ENCODE measurements at regions not wholly inside any gene's neighbourhood (a gene's known extent, or its start where the extent isn't known, plus 50 kb on each side); places are given as distances from the start of the nearest gene placed in this dataset.
"Not testable (repeated sequence)": the region's sequence is repeated elsewhere in the genome, so short reads cannot be mapped to it uniquely, and the experiment has no call there.

- Histone ChIP-seq H3K27me3 (ENCODE audit: control insufficient read depth in 1 of 2, insufficient read depth in 2 of 2, low read length in 2 of 2) (no peaks in the 10 kb centered on the region), H3K9ac (ENCODE audit: low read length in 2 of 2) (no peak overlapping the region), H3K27ac (ENCODE audit: low read length) (no peak overlapping the region), H3K4me3 (ENCODE audit: low read length in 2 of 2) (no peak overlapping the region), H3K9me3 (ENCODE audit: control insufficient read depth in 2 of 2, low read length in 2 of 2) (peaks cover 0 to under 1% of the 10 kb centered on the region in 2 donors), H3K4me1 (ENCODE audit: control insufficient read depth, insufficient read depth, low read length) (no peaks in the 10 kb centered on the region), H3K36me3 (ENCODE audit: control insufficient read depth in 2 of 2, insufficient read depth in 2 of 2, low read length in 2 of 2) (no peaks in the 10 kb centered on the region)
Measured at GRCh38 chr5:26487553-26487952, 550.8 kb downstream of the CDH9 start.

- no peak overlapping the region for H3K9ac ChIP-seq (ENCODE audit: low read length in 2 of 2)
- H3K27me3 ChIP-seq (ENCODE audit: control insufficient read depth in 1 of 2, insufficient read depth in 2 of 2, low read length in 2 of 2) = no peaks in the 10 kb centered on the region
- H3K4me3 ChIP-seq (ENCODE audit: low read length in 2 of 2) = no peak overlapping the region
- no peaks in the 10 kb centered on the region for H3K9me3 ChIP-seq (ENCODE audit: control insufficient read depth in 2 of 2, low read length in 2 of 2)
- no peaks in the 10 kb centered on the region for H3K4me1 ChIP-seq (ENCODE audit: control insufficient read depth, insufficient read depth, low read length)
- no peaks in the 10 kb centered on the region for H3K36me3 ChIP-seq (ENCODE audit: control insufficient read depth in 2 of 2, insufficient read depth in 2 of 2, low read length in 2 of 2)
- no peak overlapping the region for H3K27ac ChIP-seq (ENCODE audit: low read length)
Measured at GRCh38 chr5:26486631-26487030, 551.8 kb downstream of the CDH9 start.

- not testable (repeated sequence) for H3K36me3 ChIP-seq (ENCODE audit: control insufficient read depth in 2 of 2, insufficient read depth in 2 of 2, low read length in 2 of 2); H3K27me3 ChIP-seq (ENCODE audit: control insufficient read depth in 1 of 2, insufficient read depth in 2 of 2, low read length in 2 of 2); H3K9ac ChIP-seq (ENCODE audit: low read length in 2 of 2)
Measured at GRCh38 chr5:26485146-26485860, 553.1 kb downstream of the CDH9 start.

GRCh38 chr5:26482810-26483375 is 555.5 kb downstream of the CDH9 start:
- no peaks in the 10 kb centered on the region for H3K27me3 ChIP-seq (ENCODE audit: control insufficient read depth in 1 of 2, insufficient read depth in 2 of 2, low read length in 2 of 2)
- H3K27ac ChIP-seq (ENCODE audit: low read length) = no peak overlapping the region
- no peaks in the 10 kb centered on the region for H3K4me1 ChIP-seq (ENCODE audit: control insufficient read depth, insufficient read depth, low read length)
- no peaks in the 10 kb centered on the region for H3K9me3 ChIP-seq (ENCODE audit: control insufficient read depth in 2 of 2, low read length in 2 of 2)
- H3K9ac ChIP-seq (ENCODE audit: low read length in 2 of 2) = no peak overlapping the region
- peak overlapping the region; percentile 25 to 50 for H3K4me3 ChIP-seq (ENCODE audit: low read length in 2 of 2)
- H3K36me3 ChIP-seq (ENCODE audit: control insufficient read depth in 2 of 2, insufficient read depth in 2 of 2, low read length in 2 of 2) = no peaks in the 10 kb centered on the region

More at GRCh38 chr5:26485146-26485860, 553.1 kb downstream of the CDH9 start:
- H3K27ac ChIP-seq (ENCODE audit: low read length); H3K4me3 ChIP-seq (ENCODE audit: low read length in 2 of 2); H3K4me1 ChIP-seq (ENCODE audit: control insufficient read depth, insufficient read depth, low read length); H3K9me3 ChIP-seq (ENCODE audit: control insufficient read depth in 2 of 2, low read length in 2 of 2): not testable (repeated sequence)

- Histone ChIP-seq H3K4me3 (ENCODE audit: low read length in 2 of 2) (peak overlapping the region; percentile 25 to 50), H3K27ac (ENCODE audit: low read length) (no peak overlapping the region)
Measured at GRCh38 chr5:26482076-26482809, 556.1 kb downstream of the CDH9 start.

GRCh38 chr5:26470439-26470838 is 567.9 kb downstream of the CDH9 start:
- H3K27me3 ChIP-seq (ENCODE audit: control insufficient read depth in 1 of 2, insufficient read depth in 2 of 2, low read length in 2 of 2) = no peaks in the 10 kb centered on the region
- no peaks in the 10 kb centered on the region for H3K36me3 ChIP-seq (ENCODE audit: control insufficient read depth in 2 of 2, insufficient read depth in 2 of 2, low read length in 2 of 2)
- H3K4me3 ChIP-seq (ENCODE audit: low read length in 2 of 2) = no peak overlapping the region
- no peaks in the 10 kb centered on the region for H3K4me1 ChIP-seq (ENCODE audit: control insufficient read depth, insufficient read depth, low read length)
- H3K27ac ChIP-seq (ENCODE audit: low read length) = no peak overlapping the region
- no peaks in the 10 kb centered on the region for H3K9me3 ChIP-seq (ENCODE audit: control insufficient read depth in 2 of 2, low read length in 2 of 2)
- no peak overlapping the region for H3K9ac ChIP-seq (ENCODE audit: low read length in 2 of 2)

More at GRCh38 chr5:26482076-26482809, 556.1 kb downstream of the CDH9 start:
- no peak overlapping the region for H3K9ac ChIP-seq (ENCODE audit: low read length in 2 of 2)
- no peaks in the 10 kb centered on the region for H3K27me3 ChIP-seq (ENCODE audit: control insufficient read depth in 1 of 2, insufficient read depth in 2 of 2, low read length in 2 of 2)
- no peaks in the 10 kb centered on the region for H3K36me3 ChIP-seq (ENCODE audit: control insufficient read depth in 2 of 2, insufficient read depth in 2 of 2, low read length in 2 of 2)
- no peaks in the 10 kb centered on the region for H3K4me1 ChIP-seq (ENCODE audit: control insufficient read depth, insufficient read depth, low read length)
- H3K9me3 ChIP-seq (ENCODE audit: control insufficient read depth in 2 of 2, low read length in 2 of 2) = no peaks in the 10 kb centered on the region

- Histone ChIP-seq H3K4me1 (ENCODE audit: control insufficient read depth, insufficient read depth, low read length) (no peaks in the 10 kb centered on the region), H3K9ac (ENCODE audit: low read length in 2 of 2) (no peak overlapping the region), H3K9me3 (ENCODE audit: control insufficient read depth in 2 of 2, low read length in 2 of 2) (peaks cover 0 to under 1% of the 10 kb centered on the region in 2 donors), H3K4me3 (ENCODE audit: low read length in 2 of 2) (no peak overlapping the region), H3K36me3 (ENCODE audit: control insufficient read depth in 2 of 2, insufficient read depth in 2 of 2, low read length in 2 of 2) (no peaks in the 10 kb centered on the region), H3K27me3 (ENCODE audit: control insufficient read depth in 1 of 2, insufficient read depth in 2 of 2, low read length in 2 of 2) (no peaks in the 10 kb centered on the region), H3K27ac (ENCODE audit: low read length) (no peak overlapping the region)
Measured at GRCh38 chr5:26439121-26439520, 599.3 kb downstream of the CDH9 start.

GRCh38 chr5:26434688-26435087 is 603.7 kb downstream of the CDH9 start:
- Histone ChIP-seq H3K4me1 (ENCODE audit: control insufficient read depth, insufficient read depth, low read length) (no peaks in the 10 kb centered on the region), H3K9ac (ENCODE audit: low read length in 2 of 2) (no peak overlapping the region), H3K36me3 (ENCODE audit: control insufficient read depth in 2 of 2, insufficient read depth in 2 of 2, low read length in 2 of 2) (no peaks in the 10 kb centered on the region), H3K27me3 (ENCODE audit: control insufficient read depth in 1 of 2, insufficient read depth in 2 of 2, low read length in 2 of 2) (no peaks in the 10 kb centered on the region), H3K27ac (ENCODE audit: low read length) (no peak overlapping the region), H3K9me3 (ENCODE audit: control insufficient read depth in 2 of 2, low read length in 2 of 2) (no peaks in the 10 kb centered on the region), H3K4me3 (ENCODE audit: low read length in 2 of 2) (no peak overlapping the region)

- Histone ChIP-seq H3K36me3 (ENCODE audit: control insufficient read depth in 2 of 2, insufficient read depth in 2 of 2, low read length in 2 of 2) (no peaks in the 10 kb centered on the region), H3K9me3 (ENCODE audit: control insufficient read depth in 2 of 2, low read length in 2 of 2) (no peaks in the 10 kb centered on the region), H3K9ac (ENCODE audit: low read length in 2 of 2) (no peak overlapping the region), H3K4me1 (ENCODE audit: control insufficient read depth, insufficient read depth, low read length) (no peaks in the 10 kb centered on the region), H3K27me3 (ENCODE audit: control insufficient read depth in 1 of 2, insufficient read depth in 2 of 2, low read length in 2 of 2) (no peaks in the 10 kb centered on the region), H3K27ac (ENCODE audit: low read length) (no peak overlapping the region), H3K4me3 (ENCODE audit: low read length in 2 of 2) (no peak overlapping the region)
Measured at GRCh38 chr5:26432386-26432785, 606.0 kb downstream of the CDH9 start.

GRCh38 chr5:26430323-26430722 is 608.1 kb downstream of the CDH9 start:
- Histone ChIP-seq H3K27ac (ENCODE audit: low read length) (no peak overlapping the region), H3K4me1 (ENCODE audit: control insufficient read depth, insufficient read depth, low read length) (no peaks in the 10 kb centered on the region), H3K9me3 (ENCODE audit: control insufficient read depth in 2 of 2, low read length in 2 of 2) (no peaks in the 10 kb centered on the region), H3K27me3 (ENCODE audit: control insufficient read depth in 1 of 2, insufficient read depth in 2 of 2, low read length in 2 of 2) (no peaks in the 10 kb centered on the region), H3K36me3 (ENCODE audit: control insufficient read depth in 2 of 2, insufficient read depth in 2 of 2, low read length in 2 of 2) (no peaks in the 10 kb centered on the region), H3K9ac (ENCODE audit: low read length in 2 of 2) (no peak overlapping the region), H3K4me3 (ENCODE audit: low read length in 2 of 2) (no peak overlapping the region)

- Histone ChIP-seq H3K9ac (ENCODE audit: low read length in 2 of 2) (no peak overlapping the region), H3K4me3 (ENCODE audit: low read length in 2 of 2) (no peak overlapping the region), H3K27ac (ENCODE audit: low read length) (no peak overlapping the region)
Measured at GRCh38 chr5:26427281-26427680, 611.1 kb downstream of the CDH9 start.

More at GRCh38 chr5:26427281-26427680, 611.1 kb downstream of the CDH9 start:
- no peaks in the 10 kb centered on the region for H3K9me3 ChIP-seq (ENCODE audit: control insufficient read depth in 2 of 2, low read length in 2 of 2)
- no peaks in the 10 kb centered on the region for H3K4me1 ChIP-seq (ENCODE audit: control insufficient read depth, insufficient read depth, low read length)
- no peaks in the 10 kb centered on the region for H3K36me3 ChIP-seq (ENCODE audit: control insufficient read depth in 2 of 2, insufficient read depth in 2 of 2, low read length in 2 of 2)
- no peaks in the 10 kb centered on the region for H3K27me3 ChIP-seq (ENCODE audit: control insufficient read depth in 1 of 2, insufficient read depth in 2 of 2, low read length in 2 of 2)

All from stomach smooth muscle (tissue), 2 donors.